ENCODE measurements at regions not wholly inside any gene's neighbourhood (a gene's known extent, or its start where the extent isn't known, plus 50 kb on each side); places are given as distances from the start of the nearest gene placed in this dataset.

- in situ Hi-C loops (cut with MboI; ENCODE audit: low sequenced_read_pairs), result no loop called here
- no peaks in the 10 kb centered on the region for H3K79me1 ChIP-seq (ENCODE audit: low read depth in 1 of 2, low read length in 2 of 2)
- H3K27me3 ChIP-seq (ENCODE audit: control insufficient read depth, insufficient read depth, low read length), result no peaks in the 10 kb centered on the region
- WGBS, 2 experiments (ENCODE audit: extremely low coverage in 2 of 2, insufficient read length in 1 of 2), result no CpG with 5 or more reads among the region's 2 CpGs
- H3K9me1 ChIP-seq (ENCODE audit: insufficient read depth, low read length), result no peaks in the 10 kb centered on the region
- H3K4me3 ChIP-seq (ENCODE audit: insufficient read depth, low read depth, low read length), result no peak overlapping the region
- no peak overlapping the region for H2BK20ac ChIP-seq (ENCODE audit: low read depth, low read length)
- H4K91ac ChIP-seq (ENCODE audit: insufficient read depth, low read depth, low read length), result no peak overlapping the region
- no TSS peak for BruUV-seq (replicated peaks)
- no peak overlapping the region for H3K56ac ChIP-seq (ENCODE audit: extremely low read depth, insufficient read depth, low read length)
- H2AFZ ChIP-seq (replicated peaks; ENCODE audit: low read length, poor library complexity), result no peak overlapping the region
- H3K27ac ChIP-seq (ENCODE audit: insufficient read depth, low read length), result no peak overlapping the region
- CTCF ChIA-PET, result no interaction called here
- no peaks in the 10 kb centered on the region for H4K20me1 ChIP-seq (ENCODE audit: insufficient read depth, low read length)
- H3K9ac ChIP-seq (ENCODE audit: low read depth, low read length), result no peak overlapping the region
- H3K23ac ChIP-seq (ENCODE audit: low read depth, low read length), result no peak overlapping the region
- intact Hi-C loops (cut with micrococcal nuclease), result no loop called here
- H4K5ac ChIP-seq (ENCODE audit: low read depth, low read length), result no peak overlapping the region
- no peak overlapping the region for H3K4ac ChIP-seq (ENCODE audit: low read depth, low read length)
- no peak overlapping the region for H2BK5ac ChIP-seq (ENCODE audit: low read depth, low read length, poor library complexity, severe bottlenecking)
- H3K36me3 ChIP-seq (ENCODE audit: control insufficient read depth, insufficient read depth, low read length), result no peaks in the 10 kb centered on the region
- no peak overlapping the region for H3K14ac ChIP-seq (replicated peaks; ENCODE audit: low read depth, low read length)
- H2AK5ac ChIP-seq (ENCODE audit: low read depth, low read length), result no peak overlapping the region
- ATAC-seq (ENCODE audit: low read depth) (no peak), DNase-seq (peak; percentile 1)
- no peak overlapping the region for H2BK15ac ChIP-seq (ENCODE audit: low read depth, low read length)
- H3K9me3 ChIP-seq (ENCODE audit: control insufficient read depth, insufficient read depth, low read length), result no peaks in the 10 kb centered on the region
- H2BK120ac ChIP-seq (ENCODE audit: low read depth, low read length), result no peak overlapping the region
- no peaks in the 10 kb centered on the region for H3K4me1 ChIP-seq (ENCODE audit: control insufficient read depth, insufficient read depth, low read length)
- dilution Hi-C loops (cut with HindIII; ENCODE audit: low sequenced_read_pairs, unreplicated experiment), result no loop called here
- no peak overlapping the region for H4K8ac ChIP-seq (ENCODE audit: low read depth in 2 of 2, low read length in 2 of 2)
- POLR2A ChIA-PET (ENCODE audit: unreplicated experiment), result no interaction called here
- no peak overlapping the region for H3K4me2 ChIP-seq (ENCODE audit: low read depth, low read length)
- TF ChIP-seq RAD21 (IDR thresholded peaks at IDR 0.05; ENCODE audit: low read length) (no peak), RFX5 (IDR thresholded peaks at IDR 0.05; ENCODE audit: low read depth, low read length) (no peak), MAFK (IDR thresholded peaks at IDR 0.05; ENCODE audit: low read depth, low read length) (no peak), CHD1 (IDR thresholded peaks at IDR 0.05; ENCODE audit: low read depth, low read length) (no peak)
- H3K18ac ChIP-seq (ENCODE audit: low read depth, low read length), result no peak overlapping the region
- H2AK9ac ChIP-seq (replicated peaks; ENCODE audit: low read depth, low read length, poor library complexity), result no peak overlapping the region
Observed at GRCh38 chrX:141375011-141375760, 132.9 kb upstream of the SPANXC start.
